ENCODE measurements at regions not wholly inside any gene's neighbourhood (a gene's known extent, or its start where the extent isn't known, plus 50 kb on each side); places are given as distances from the start of the nearest gene placed in this dataset.

- no peak overlapping the region for H3K27ac ChIP-seq (ENCODE audit: insufficient read depth, low read length)
- H3K27me3 ChIP-seq (ENCODE audit: control insufficient read depth, insufficient read depth, low read length): no peaks in the 10 kb centered on the region
- in situ Hi-C loops (cut with MboI; ENCODE audit: low sequenced_read_pairs) (no loop called here), intact Hi-C loops (cut with micrococcal nuclease) (no loop called here), dilution Hi-C loops (cut with HindIII; ENCODE audit: low sequenced_read_pairs, unreplicated experiment) (no loop called here)
- no peak overlapping the region for H3K14ac ChIP-seq (replicated peaks; ENCODE audit: low read depth, low read length)
- H3K79me1 ChIP-seq (ENCODE audit: low read depth in 1 of 2, low read length in 2 of 2): 0 out of 4 replicates have a peak, but pooled peaks cover 0 to 3% of the 10 kb centered on the region in 2 experiments
- peak overlapping the region; percentile 25; the same call in 1 of the 2 replicates for H2BK20ac ChIP-seq (ENCODE audit: low read depth, low read length)
- H3K9me1 ChIP-seq (ENCODE audit: insufficient read depth, low read length): peaks cover 12% of the 10 kb centered on the region
- CTCF ChIA-PET: no interaction called here
- H3K4ac ChIP-seq (ENCODE audit: low read depth, low read length): no peak overlapping the region
- H3K4me3 ChIP-seq (ENCODE audit: insufficient read depth, low read depth, low read length): no peak overlapping the region
- TF ChIP-seq RFX5 (IDR thresholded peaks at IDR 0.05; ENCODE audit: low read depth, low read length) (no peak), CTCF (conservative IDR thresholded peaks at IDR 0.05; ENCODE audit: low read depth, low read length) (no peak), POLR2A (IDR thresholded peaks at IDR 0.05; ENCODE audit: low read depth, low read length) (no peak), MAZ (IDR thresholded peaks at IDR 0.05; ENCODE audit: borderline replicate concordance, low read depth, low read length) (no peak), RCOR1 (IDR thresholded peaks at IDR 0.05; ENCODE audit: insufficient replicate concordance, low read length) (no peak), CEBPB (IDR thresholded peaks at IDR 0.05; ENCODE audit: low read depth, low read length) (no peak), NFE2L2 (IDR thresholded peaks at IDR 0.05; ENCODE audit: low read depth, low read length) (no peak), MAFK (IDR thresholded peaks at IDR 0.05; ENCODE audit: low read depth, low read length) (no peak)
- no peak overlapping the region for H2BK5ac ChIP-seq (ENCODE audit: low read depth, low read length, poor library complexity, severe bottlenecking)
- peaks cover 13% of the 10 kb centered on the region for H3K4me1 ChIP-seq (ENCODE audit: control insufficient read depth, insufficient read depth, low read length)
- H3K23ac ChIP-seq (ENCODE audit: low read depth, low read length): no peak overlapping the region
- no TSS peak for BruUV-seq (replicated peaks)
- H3K18ac ChIP-seq (ENCODE audit: low read depth, low read length): no peak overlapping the region
- no peak overlapping the region for H3K56ac ChIP-seq (ENCODE audit: extremely low read depth, insufficient read depth, low read length)
- WGBS, 2 experiments (ENCODE audit: extremely low coverage in 2 of 2, insufficient read length in 1 of 2): 67% methylated on average over 1 of the region's 2 CpGs; no CpG with 5 or more reads in 1 of the 2 experiments
- ATAC-seq (ENCODE audit: low read depth) (no peak), DNase-seq (no peak)
- POLR2A ChIA-PET (ENCODE audit: unreplicated experiment): no interaction called here
- no peak overlapping the region for H2BK15ac ChIP-seq (ENCODE audit: low read depth, low read length)
- no peak overlapping the region for H2AFZ ChIP-seq (replicated peaks; ENCODE audit: low read length, poor library complexity)
- no peak overlapping the region for H3K9ac ChIP-seq (ENCODE audit: low read depth, low read length)
- no peak overlapping the region for H2AK5ac ChIP-seq (ENCODE audit: low read depth, low read length)
- no peaks in the 10 kb centered on the region for H3K9me3 ChIP-seq (ENCODE audit: control insufficient read depth, insufficient read depth, low read length)
- no peak overlapping the region for H4K8ac ChIP-seq (ENCODE audit: low read depth in 2 of 2, low read length in 2 of 2)
- H4K91ac ChIP-seq (ENCODE audit: insufficient read depth, low read depth, low read length): no peak overlapping the region
- H4K5ac ChIP-seq (ENCODE audit: low read depth, low read length): no peak overlapping the region
- no peak overlapping the region for H2AK9ac ChIP-seq (replicated peaks; ENCODE audit: low read depth, low read length, poor library complexity)
- H4K20me1 ChIP-seq (ENCODE audit: insufficient read depth, low read length): no peaks in the 10 kb centered on the region
- H3K36me3 ChIP-seq (ENCODE audit: control insufficient read depth, insufficient read depth, low read length): no peaks in the 10 kb centered on the region
- peak overlapping the region; percentile 19; the same call in 1 of the 2 replicates for H2BK120ac ChIP-seq (ENCODE audit: low read depth, low read length)
- H3K4me2 ChIP-seq (ENCODE audit: low read depth, low read length): no peak overlapping the region
These were observed 52.4 kb upstream of the PWWP2A start for GRCh38 chr5:160171666-160172065.
